H9 (cell line): ENCODE measurements at regions not wholly inside any gene's neighbourhood (a gene's known extent, or its start where the extent isn't known, plus 50 kb on each side); places are given as distances from the start of the nearest gene placed in this dataset.

Experiments used
- DNase-seq: peaks from one replicate; pipeline ENCODE4 v3.0.0-alpha.2; 2017
- H2AFZ ChIP-seq: one replicate; pipeline ENCODE4 v1.6.1; 2013; ENCODE audit warnings: mild to moderate bottlenecking, low read length, control low read depth, moderate library complexity
- H2AK5ac ChIP-seq: 2 replicates; pipeline ENCODE4 v1.6.1; 2013; ENCODE audit warnings: low read length, control low read depth, mixed read lengths; ENCODE audit not compliant: insufficient read length
- H2BK120ac ChIP-seq: one replicate; pipeline ENCODE4 v1.6.1; 2013; ENCODE audit warnings: low read depth, mild to moderate bottlenecking, low read length, control low read depth, inconsistent platforms; ENCODE audit not compliant: poor library complexity, severe bottlenecking
- H2BK12ac ChIP-seq: 2 replicates; pipeline ENCODE4 v1.6.1; 2013; ENCODE audit warnings: low read length, control low read depth, mixed read lengths, low read depth; ENCODE audit not compliant: insufficient read length
- H2BK15ac ChIP-seq: 2 replicates; pipeline ENCODE4 v1.6.1; 2013; ENCODE audit warnings: low read depth, low read length, control low read depth
- H2BK20ac ChIP-seq: one replicate; pipeline ENCODE4 v1.6.1; 2013; ENCODE audit warnings: low read depth, mild to moderate bottlenecking, low read length, control low read depth, inconsistent platforms; ENCODE audit not compliant: poor library complexity, severe bottlenecking
- H2BK5ac ChIP-seq: 2 replicates; pipeline ENCODE4 v1.6.1; 2013; ENCODE audit warnings: low read length, control low read depth, mixed read lengths; ENCODE audit not compliant: insufficient read length
- H3K14ac ChIP-seq: 2 replicates; pipeline ENCODE4 v1.6.1; 2013; ENCODE audit warnings: low read length, control low read depth; ENCODE audit not compliant: insufficient read depth
- H3K18ac ChIP-seq: 2 replicates; pipeline ENCODE4 v1.6.1; 2013; ENCODE audit warnings: low read depth, mild to moderate bottlenecking, mixed read lengths, low read length, control low read depth; ENCODE audit not compliant: insufficient read length
- H3K23ac ChIP-seq: 2 replicates; pipeline ENCODE4 v1.6.1; 2013; ENCODE audit warnings: low read length, control low read depth, mixed read lengths, low read depth; ENCODE audit not compliant: insufficient read length
- H3K23me2 ChIP-seq: 2 replicates; pipeline ENCODE4 v1.6.1; 2013; ENCODE audit warnings: low read depth, mild to moderate bottlenecking, mixed read lengths, low read length, control low read depth; ENCODE audit not compliant: insufficient read length, poor library complexity, severe bottlenecking
- H3K27ac ChIP-seq: 2 replicates; pipeline ENCODE4 v1.5.1; 2013; ENCODE audit warnings: low read length, control low read depth, mixed read lengths, low read depth; ENCODE audit not compliant: insufficient read length
- H3K27me3 ChIP-seq: 2 replicates; pipeline ENCODE4 v1.6.1; 2013; ENCODE audit warnings: low read length, control low read depth, inconsistent platforms; ENCODE audit not compliant: insufficient read depth
- H3K4ac ChIP-seq: 2 replicates; pipeline ENCODE4 v1.6.1; 2013; ENCODE audit warnings: low read depth, mild to moderate bottlenecking, control low read depth, inconsistent platforms, low read length, moderate library complexity
- H3K4me1 ChIP-seq: 2 replicates; pipeline ENCODE4 v1.6.1; 2013; ENCODE audit warnings: low read length, control low read depth, inconsistent platforms; ENCODE audit not compliant: insufficient read depth
- H3K4me2 ChIP-seq: 2 replicates; pipeline ENCODE4 v1.6.1; 2013; ENCODE audit warnings: low read length, control low read depth, mixed read lengths; ENCODE audit not compliant: insufficient read length, insufficient read depth
- H3K56ac ChIP-seq: 2 replicates; pipeline ENCODE4 v1.6.1; 2013; ENCODE audit warnings: low read depth, mild to moderate bottlenecking, mixed read lengths, low read length, control low read depth; ENCODE audit not compliant: insufficient read length
- H3K79me1 ChIP-seq: 2 replicates; pipeline ENCODE4 v1.6.1; 2013; ENCODE audit warnings: low read depth, mild to moderate bottlenecking, moderate library complexity, low read length, control low read depth, inconsistent platforms; ENCODE audit not compliant: insufficient read depth, poor library complexity, severe bottlenecking
- H3K79me2 ChIP-seq: 2 replicates; pipeline ENCODE4 v1.6.1; 2013; ENCODE audit warnings: low read length, control low read depth, inconsistent platforms; ENCODE audit not compliant: insufficient read depth
- H3K9ac ChIP-seq: 2 replicates; pipeline ENCODE4 v1.6.1; 2013; ENCODE audit warnings: low read length, control low read depth, mixed read lengths; ENCODE audit not compliant: insufficient read length; ENCODE audit errors: extremely low read depth
- H3K9me3 ChIP-seq: one replicate; pipeline ENCODE4 v1.6.1; 2013; ENCODE audit warnings: low read depth, low read length, inconsistent platforms; ENCODE audit not compliant: control insufficient read depth
- H3T11ph ChIP-seq: one replicate; pipeline ENCODE4 v1.6.1; 2013; ENCODE audit warnings: mild to moderate bottlenecking, low read length, control low read depth, inconsistent platforms
- H4K20me1 ChIP-seq: one replicate; pipeline ENCODE4 v1.6.1; 2013; ENCODE audit not compliant: control insufficient read depth, insufficient read length, insufficient read depth
- H4K5ac ChIP-seq: 2 replicates; pipeline ENCODE4 v1.6.1; 2013; ENCODE audit warnings: low read depth, mild to moderate bottlenecking, mixed read lengths, low read length, control low read depth; ENCODE audit not compliant: insufficient read length
- H4K8ac ChIP-seq: replicated peaks from 2 replicates; pipeline ENCODE4 v1.6.1; 2013; ENCODE audit warnings: low read length, control low read depth, mixed read lengths, low read depth; ENCODE audit not compliant: insufficient read length
- H4K91ac ChIP-seq: 2 replicates; pipeline ENCODE4 v1.6.1; 2013; ENCODE audit warnings: low read depth, mild to moderate bottlenecking, moderate library complexity, mixed read lengths, low read length, control low read depth; ENCODE audit not compliant: insufficient read length
- H3K27ac Mint-ChIP-seq, 3 experiments: 2 replicates in 2 of 3; 3 replicates in 1 of 3; pipeline ENCODE4 v1.8.0; 2020 to 2021; ENCODE audit warnings: mixed read lengths in 3 of 3, mild to moderate bottlenecking in 1 of 3, moderate library complexity in 1 of 3
- H3K27me3 Mint-ChIP-seq: 2 replicates; pipeline ENCODE4 v1.8.0; 2021; ENCODE audit warnings: low read depth, mild to moderate bottlenecking, moderate library complexity, mixed read lengths
- H3K36me3 Mint-ChIP-seq, 3 experiments: 2 replicates in 2 of 3; 3 replicates in 1 of 3; pipeline ENCODE4 v1.8.0; 2020 to 2021; ENCODE audit warnings: low read depth in 3 of 3, mixed read lengths in 3 of 3; ENCODE audit not compliant: insufficient read depth in 1 of 3
- H3K4me1 Mint-ChIP-seq, 2 experiments: 2 replicates each; pipeline ENCODE4 v1.8.0; 2020; ENCODE audit warnings: mixed read lengths in 2 of 2
- H3K4me3 Mint-ChIP-seq, 2 experiments: 2 replicates in 1 of 2; 3 replicates in 1 of 2; pipeline ENCODE4 v1.8.0; 2020 to 2021; ENCODE audit warnings: mild to moderate bottlenecking in 2 of 2, mixed read lengths in 2 of 2, moderate library complexity in 1 of 2
- H3K9me3 Mint-ChIP-seq, 2 experiments: 2 replicates in 1 of 2; 3 replicates in 1 of 2; pipeline ENCODE4 v1.8.0; 2020; ENCODE audit warnings: mild to moderate bottlenecking in 2 of 2, mixed read lengths in 2 of 2, moderate library complexity in 1 of 2
- WGBS: extraction: QIAGEN DNeasy Blood & Tissue Kit; methylation state at CpG from one replicate; pipeline ENCODE4 v1.1.7; 2013; ENCODE audit warnings: missing lambda C conversion rate, low lambda C conversion rate, mixed read lengths; ENCODE audit not compliant: insufficient read length; ENCODE audit errors: extremely low coverage; 5-methylcytosine and 5-hydroxymethylcytosine counted together
- TF ChIP-seq, protein P1 (sequence below): fragments of 200-600 bp; sonication (generic); conservative IDR thresholded peaks from 3 replicates; pipeline ENCODE4 v1.8.0; 2021; ENCODE audit warnings: antibody characterized with exemption, mild to moderate bottlenecking

DNA sequence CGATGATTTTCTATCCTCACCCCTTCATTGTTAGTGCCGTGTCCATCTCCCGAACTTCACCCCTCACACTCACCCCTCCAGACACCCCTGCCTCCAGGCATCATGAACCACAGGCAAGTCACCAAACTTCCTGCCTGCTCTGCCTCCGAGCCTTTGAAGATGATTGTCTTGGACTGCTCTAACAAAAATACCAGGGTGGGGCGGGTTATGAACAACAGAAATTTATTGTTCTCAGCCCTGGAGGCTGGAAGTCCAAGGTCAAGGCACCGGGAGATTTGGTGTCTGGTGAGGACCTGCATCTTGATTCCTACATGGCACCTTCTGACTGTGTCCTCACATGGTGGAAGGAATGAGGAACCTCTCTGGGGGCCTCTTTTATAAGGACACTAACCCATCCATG, 1508.3 kb downstream of the TBC1D22A start:
- Mint-ChIP-seq H3K36me3 (no peaks in the 10 kb centered on the region; a peak in 1 of 7 replicates), H3K4me1 (peaks cover 11 to 12% of the 10 kb centered on the region in 2 experiments), H3K9me3 (no peaks in the 10 kb centered on the region), H3K27me3 (peaks cover 15% of the 10 kb centered on the region), H3K4me3 (no peak overlapping the region), H3K27ac (no peak overlapping the region)
- Histone ChIP-seq H2AK5ac (no peak overlapping the region), H4K5ac (no peak overlapping the region), H3K79me2 (no peaks in the 10 kb centered on the region), H2BK20ac (no peak overlapping the region), H3K9ac (no peak overlapping the region), H3K23me2 (no peaks in the 10 kb centered on the region), H3T11ph (no peak overlapping the region), H3K23ac (no peak overlapping the region), H3K4me1 (0 out of 2 replicates have a peak, but pooled peaks cover 2% of the 10 kb centered on the region), H3K4ac (no peak overlapping the region), H2AFZ (no peak overlapping the region), H3K4me2 (no peak overlapping the region), H2BK15ac (no peak overlapping the region), H4K91ac (no peak overlapping the region), H2BK12ac (no peak overlapping the region), H4K8ac (no peak overlapping the region), H3K14ac (no peak overlapping the region), H3K9me3 (no peaks in the 10 kb centered on the region), H4K20me1 (no peaks in the 10 kb centered on the region), H3K79me1 (no peaks in the 10 kb centered on the region), H3K27me3 (no peaks in the 10 kb centered on the region), H3K18ac (no peak overlapping the region), H3K27ac (no peak overlapping the region), H2BK5ac (no peak overlapping the region), H3K56ac (no peak overlapping the region), H2BK120ac (no peak overlapping the region)
- no CpG with 5 or more reads among the region's 6 CpGs for WGBS
- TF ChIP-seq, protein P1, sequence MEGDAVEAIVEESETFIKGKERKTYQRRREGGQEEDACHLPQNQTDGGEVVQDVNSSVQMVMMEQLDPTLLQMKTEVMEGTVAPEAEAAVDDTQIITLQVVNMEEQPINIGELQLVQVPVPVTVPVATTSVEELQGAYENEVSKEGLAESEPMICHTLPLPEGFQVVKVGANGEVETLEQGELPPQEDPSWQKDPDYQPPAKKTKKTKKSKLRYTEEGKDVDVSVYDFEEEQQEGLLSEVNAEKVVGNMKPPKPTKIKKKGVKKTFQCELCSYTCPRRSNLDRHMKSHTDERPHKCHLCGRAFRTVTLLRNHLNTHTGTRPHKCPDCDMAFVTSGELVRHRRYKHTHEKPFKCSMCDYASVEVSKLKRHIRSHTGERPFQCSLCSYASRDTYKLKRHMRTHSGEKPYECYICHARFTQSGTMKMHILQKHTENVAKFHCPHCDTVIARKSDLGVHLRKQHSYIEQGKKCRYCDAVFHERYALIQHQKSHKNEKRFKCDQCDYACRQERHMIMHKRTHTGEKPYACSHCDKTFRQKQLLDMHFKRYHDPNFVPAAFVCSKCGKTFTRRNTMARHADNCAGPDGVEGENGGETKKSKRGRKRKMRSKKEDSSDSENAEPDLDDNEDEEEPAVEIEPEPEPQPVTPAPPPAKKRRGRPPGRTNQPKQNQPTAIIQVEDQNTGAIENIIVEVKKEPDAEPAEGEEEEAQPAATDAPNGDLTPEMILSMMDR = no peak
- DNase-seq = no peak
